ENCODE measurements at regions not wholly inside any gene's neighbourhood (a gene's known extent, or its start where the extent isn't known, plus 50 kb on each side); places are given as distances from the start of the nearest gene placed in this dataset.

DNA sequence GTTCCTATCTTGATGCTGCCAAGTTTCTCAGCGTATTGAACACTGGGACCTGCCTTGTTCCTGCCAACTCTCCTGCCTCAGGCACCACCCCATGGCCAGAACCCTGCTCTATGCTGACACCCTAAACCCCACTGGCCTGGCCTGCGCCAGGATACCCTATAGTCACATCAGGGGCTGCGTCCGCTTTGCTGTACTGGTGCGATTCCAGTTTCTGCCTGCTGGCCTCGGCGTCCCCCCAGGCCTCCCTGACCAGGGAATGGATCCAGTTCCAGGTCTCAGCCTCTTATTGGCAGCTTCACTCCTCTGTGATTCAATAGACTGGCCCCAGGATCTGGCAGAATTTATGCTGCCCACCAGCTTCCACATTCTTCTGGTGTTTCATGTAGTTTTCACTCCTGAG is 55.0 kb downstream of the GPR6 start:
- in situ Hi-C loops (cut with MboI; ENCODE audit: low sequenced_read_pairs) = loop anchor here (10.0 to 25.0 kb wide), 2 partner anchors 328 to 496 kb away; no protein-coding TSS in a partner anchor

DNA sequence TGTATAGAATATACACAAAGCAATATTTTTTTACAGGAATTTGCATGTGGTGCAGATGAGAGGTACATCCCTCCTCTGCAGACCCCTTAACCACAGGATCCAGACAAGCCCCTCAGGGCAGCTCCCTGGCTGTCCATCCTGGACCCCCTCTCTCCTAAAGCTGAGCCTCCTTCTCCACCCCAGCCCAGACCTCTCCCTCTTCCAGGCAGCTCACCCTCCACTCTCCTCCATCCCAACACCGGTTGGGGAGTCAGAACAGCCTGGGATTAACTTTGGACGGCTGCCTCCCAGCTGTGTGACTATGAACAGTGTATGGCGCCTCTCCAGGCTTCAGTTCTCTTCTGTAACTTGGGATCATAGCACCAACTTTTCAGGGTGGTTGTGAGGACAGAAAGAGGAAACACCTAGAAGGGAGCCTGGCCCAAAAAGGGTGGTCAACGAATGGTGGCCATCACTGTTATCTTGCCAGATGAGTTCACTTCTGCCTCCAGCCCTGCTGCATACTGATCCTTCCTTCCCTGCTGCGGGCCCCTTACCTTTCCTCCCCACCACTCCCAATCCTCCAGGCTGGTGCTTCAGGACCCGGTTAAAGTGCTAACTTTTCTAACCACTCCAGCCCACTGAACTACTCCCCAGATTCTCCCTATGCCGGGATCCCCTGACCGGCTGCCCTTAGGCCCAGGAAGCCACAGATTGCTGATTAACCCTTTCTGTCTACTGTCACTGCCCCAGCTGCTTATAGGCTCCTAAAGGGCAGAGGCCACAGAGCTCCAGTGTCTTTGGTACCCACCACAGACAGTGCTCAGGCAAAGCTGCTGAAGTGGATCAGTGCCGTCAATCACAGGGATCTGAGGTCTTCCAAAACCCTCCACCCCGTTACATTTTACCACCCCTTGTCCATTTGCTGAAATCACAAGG is 55.9 kb downstream of the GPR6 start:
- in situ Hi-C loops (cut with MboI; ENCODE audit: low sequenced_read_pairs) = loop anchor here (10.0 to 25.0 kb wide), 2 partner anchors 329 to 497 kb away; no protein-coding TSS in a partner anchor

DNA sequence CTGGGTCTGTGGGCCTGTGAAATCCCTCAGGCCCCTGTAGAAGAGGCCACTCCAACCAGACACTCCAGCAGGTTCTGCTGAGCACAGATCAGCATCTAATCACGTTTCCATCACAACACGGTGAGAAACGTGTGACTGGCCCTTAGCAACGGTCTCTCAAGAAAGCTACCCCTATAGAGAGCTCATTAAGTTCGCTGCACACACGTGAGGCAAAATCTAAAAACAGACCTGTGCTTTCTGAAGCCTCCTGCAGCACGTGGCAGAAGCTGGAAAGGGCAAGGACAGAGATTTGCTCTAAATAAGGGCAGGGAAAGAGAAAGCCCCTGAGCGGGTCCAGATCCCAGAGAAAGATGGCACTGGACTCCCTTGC is 56.5 kb downstream of the GPR6 start:
- in situ Hi-C loops (cut with MboI; ENCODE audit: low sequenced_read_pairs) = loop anchor here (10.0 to 25.0 kb wide), 2 partner anchors 330 to 497 kb away; no protein-coding TSS in a partner anchor

DNA sequence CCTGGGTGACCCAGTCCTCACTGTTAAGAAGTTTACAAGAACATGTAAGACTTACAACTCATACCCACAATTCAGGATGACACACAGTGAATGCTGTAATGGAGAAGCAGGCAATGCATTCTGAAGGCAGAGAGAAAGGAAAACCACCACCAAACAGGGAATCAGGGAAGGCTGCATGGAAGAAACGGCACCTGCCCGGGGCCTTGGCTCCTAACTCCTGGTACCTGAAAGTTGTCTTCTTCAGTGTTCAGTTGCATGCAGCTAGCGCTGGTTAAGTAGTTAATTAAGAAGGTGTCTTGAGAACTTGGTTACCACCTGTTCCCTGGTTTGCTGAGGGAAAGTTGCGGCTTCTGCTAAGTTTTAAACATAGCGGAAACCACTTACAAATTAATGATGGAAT is 57.2 kb downstream of the GPR6 start:
- in situ Hi-C loops (cut with MboI; ENCODE audit: low sequenced_read_pairs) = loop anchor here (10.0 to 25.0 kb wide), 2 partner anchors 331 to 498 kb away; no protein-coding TSS in a partner anchor

DNA sequence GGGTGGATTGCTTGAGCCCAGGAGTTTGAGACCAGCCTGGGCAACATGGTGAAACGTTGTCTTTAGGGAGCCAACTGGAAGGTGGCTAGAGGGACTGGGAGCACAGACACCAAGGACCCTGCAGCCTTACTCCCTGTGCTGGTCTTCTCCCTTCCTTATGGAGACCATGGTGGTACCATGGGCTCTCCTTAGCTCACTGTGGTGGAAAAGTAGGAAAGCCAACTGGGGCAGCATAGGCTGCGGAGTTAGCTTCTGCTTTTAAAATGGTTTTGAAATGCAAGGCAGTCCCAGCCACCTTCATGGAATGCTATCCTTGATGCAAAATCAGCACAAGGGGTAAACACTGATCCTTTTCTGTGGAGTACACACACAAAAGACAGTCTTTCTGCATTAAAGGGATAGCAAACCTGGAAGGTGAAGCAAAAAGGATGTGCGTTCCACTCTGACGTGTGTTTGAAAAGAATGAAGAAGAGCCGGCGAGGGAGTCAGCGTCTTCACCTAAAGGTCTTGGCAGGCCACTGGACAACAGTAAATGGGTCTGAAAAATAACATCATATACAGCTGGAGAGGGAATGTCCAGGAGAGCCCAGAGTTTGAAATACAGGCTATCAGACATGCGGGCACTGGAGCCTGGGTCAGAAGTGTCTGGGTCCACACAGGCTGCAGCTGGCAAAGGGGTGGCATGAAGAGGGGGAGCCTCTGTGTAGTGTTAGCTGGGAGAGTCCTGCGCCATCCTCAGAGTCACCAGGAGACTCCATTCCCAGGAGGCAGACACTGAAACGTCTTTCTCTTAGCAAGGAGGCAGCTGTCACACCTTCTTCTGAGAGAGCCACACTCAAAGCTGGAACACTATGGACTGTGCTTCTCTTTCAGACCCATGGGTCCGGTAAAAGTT is 58.5 kb downstream of the GPR6 start:
- in situ Hi-C loops (cut with MboI; ENCODE audit: low sequenced_read_pairs) = loop anchor here (10.0 to 25.0 kb wide), 2 partner anchors 332 to 499 kb away; no protein-coding TSS in a partner anchor

DNA sequence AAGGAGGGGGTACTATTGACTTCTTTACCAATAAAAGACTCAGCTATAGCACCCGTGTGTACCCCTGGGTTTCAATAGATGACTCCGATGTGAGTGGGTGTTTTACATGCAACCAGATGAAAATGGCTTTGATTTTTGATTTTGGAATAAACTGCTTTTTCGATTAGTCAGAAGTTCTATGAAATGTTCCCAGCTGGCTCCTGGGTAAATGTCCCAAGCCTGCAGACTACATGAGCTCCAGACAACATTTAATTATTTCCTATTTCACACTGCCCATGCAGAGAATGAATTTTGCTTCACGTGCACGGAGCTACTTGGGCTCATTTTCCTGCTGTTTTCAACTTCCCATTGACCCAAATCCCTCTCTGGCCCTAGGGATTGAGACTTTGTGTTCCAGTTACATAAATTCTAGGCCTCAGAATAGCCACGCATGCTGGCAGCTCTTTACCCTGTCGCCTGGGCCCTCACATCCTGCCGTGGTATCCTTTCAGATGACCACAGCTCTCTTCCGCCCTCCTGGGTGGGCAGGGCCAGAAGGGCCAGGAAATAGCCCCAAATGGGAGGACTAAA is 59.7 kb downstream of the GPR6 start:
- in situ Hi-C loops (cut with MboI; ENCODE audit: low sequenced_read_pairs) = loop anchor here (10.0 to 25.0 kb wide), 2 partner anchors 333 to 501 kb away; no protein-coding TSS in a partner anchor

DNA sequence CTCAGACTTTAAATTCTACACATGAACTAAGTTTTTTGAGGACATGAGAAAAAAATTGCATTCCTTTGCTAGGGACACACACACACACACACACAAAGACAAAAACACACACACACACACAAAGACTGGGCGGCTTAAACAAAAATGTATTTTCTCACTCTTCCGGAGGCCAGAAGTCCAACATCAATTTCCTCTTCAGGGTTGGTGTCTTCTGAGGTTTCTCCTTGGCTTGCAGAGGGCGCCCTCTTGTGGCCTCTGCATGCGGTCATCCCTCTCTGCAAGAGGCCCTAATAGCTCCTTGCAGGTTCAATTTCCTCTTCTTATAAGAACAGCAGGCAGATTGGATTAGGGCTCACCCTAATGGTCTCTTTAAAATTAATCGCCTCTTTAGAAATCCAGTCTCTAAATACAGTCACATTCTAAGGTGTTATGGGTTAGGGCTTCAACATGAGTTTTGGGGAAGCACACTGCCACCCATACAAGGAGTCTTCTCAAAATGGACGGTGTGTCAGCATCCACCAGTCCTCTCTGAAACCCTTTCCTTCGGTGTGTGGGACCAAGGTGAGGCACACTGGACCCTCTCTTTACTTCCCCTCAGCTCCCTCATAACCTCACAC is 61.4 kb downstream of the GPR6 start:
- in situ Hi-C loops (cut with MboI; ENCODE audit: low sequenced_read_pairs) = loop anchor here (10.0 to 25.0 kb wide), 2 partner anchors 335 to 502 kb away; no protein-coding TSS in a partner anchor

DNA sequence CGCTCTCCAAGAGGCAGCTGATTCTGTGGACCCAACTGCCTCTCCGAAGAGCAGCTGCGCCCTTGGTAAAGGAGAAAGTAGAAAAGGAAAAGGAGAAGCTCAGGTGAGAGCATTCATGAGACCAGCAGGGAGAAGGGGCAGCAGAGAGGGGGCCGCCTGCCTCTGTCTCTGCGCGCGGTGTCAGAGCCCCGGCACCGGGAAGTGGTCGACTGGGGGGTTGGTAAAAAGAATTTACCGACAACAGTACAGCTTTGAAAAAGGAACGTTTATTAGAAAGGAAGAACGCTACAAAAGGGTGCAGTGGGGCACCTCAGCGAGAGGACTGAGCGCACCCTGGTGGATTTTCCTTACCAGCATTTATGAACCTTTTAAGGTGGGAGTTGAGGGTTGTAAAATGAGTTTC is 61.9 kb downstream of the GPR6 start:
- in situ Hi-C loops (cut with MboI; ENCODE audit: low sequenced_read_pairs) = loop anchor here (10.0 to 25.0 kb wide), 2 partner anchors 335 to 503 kb away; no protein-coding TSS in a partner anchor

DNA sequence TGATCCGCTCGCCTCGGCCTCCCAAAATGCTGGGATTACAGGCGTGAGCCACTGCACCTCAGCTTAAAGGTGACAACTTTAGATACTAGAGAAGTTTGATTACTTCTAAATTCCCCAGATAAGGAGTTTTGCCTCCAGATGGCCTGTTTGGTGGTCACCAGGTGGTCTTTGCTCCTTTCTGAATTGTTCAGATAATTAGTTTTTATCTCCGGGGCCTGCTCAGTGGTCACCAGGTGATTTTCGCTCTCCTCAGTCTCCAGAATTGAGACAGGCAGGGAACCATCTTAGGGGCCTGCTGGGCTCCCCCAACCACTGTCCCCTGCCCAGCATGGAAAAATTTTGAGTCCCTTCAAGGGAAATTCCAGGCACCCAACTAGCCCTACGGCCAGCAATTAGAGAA is 62.6 kb downstream of the GPR6 start:
- in situ Hi-C loops (cut with MboI; ENCODE audit: low sequenced_read_pairs) = loop anchor here (25.0 kb wide), 1 partner anchor 503 kb away; no protein-coding TSS in a partner anchor

DNA sequence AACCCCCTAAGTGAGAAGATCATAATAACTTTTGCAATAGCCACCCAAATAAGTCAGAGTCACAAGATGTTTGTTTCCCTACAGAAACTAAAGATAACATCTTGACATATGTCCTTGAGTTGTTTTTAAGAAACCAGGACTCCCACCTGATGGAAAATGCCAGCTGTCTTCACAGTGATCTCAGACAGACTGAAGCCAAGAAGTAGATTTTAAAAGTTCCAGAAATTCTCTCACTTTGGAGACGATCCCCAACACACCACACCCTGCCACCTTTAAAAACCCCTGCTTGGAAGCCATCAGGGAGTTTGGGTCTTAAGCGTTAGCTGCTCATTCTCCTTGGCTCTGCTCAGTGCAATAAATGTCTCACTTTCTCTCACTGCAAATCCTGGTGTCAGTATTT is 63.0 kb downstream of the GPR6 start:
- in situ Hi-C loops (cut with MboI; ENCODE audit: low sequenced_read_pairs) = loop anchor here (25.0 kb wide), 1 partner anchor 504 kb away; no protein-coding TSS in a partner anchor

DNA sequence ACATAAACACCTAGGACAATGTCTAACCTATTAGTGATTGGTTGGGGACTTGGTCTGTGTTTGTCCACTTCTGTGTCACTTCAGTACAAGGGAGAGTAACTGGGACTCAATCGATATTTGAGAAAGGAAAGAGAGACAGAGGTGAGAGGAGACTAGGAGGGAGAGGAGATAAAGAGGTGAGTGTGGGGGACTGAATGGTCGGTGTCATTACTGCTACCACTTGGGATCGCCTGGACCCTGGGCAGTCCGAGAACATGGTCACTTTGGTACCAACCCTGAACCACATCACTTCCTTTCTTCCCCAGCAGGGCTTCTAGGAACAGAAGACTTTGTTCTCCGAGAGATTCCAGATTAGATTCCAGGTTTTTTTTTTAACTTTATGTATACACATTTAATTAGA is 63.7 kb downstream of the GPR6 start:
- in situ Hi-C loops (cut with MboI; ENCODE audit: low sequenced_read_pairs) = loop anchor here (25.0 kb wide), 1 partner anchor 505 kb away; no protein-coding TSS in a partner anchor

DNA sequence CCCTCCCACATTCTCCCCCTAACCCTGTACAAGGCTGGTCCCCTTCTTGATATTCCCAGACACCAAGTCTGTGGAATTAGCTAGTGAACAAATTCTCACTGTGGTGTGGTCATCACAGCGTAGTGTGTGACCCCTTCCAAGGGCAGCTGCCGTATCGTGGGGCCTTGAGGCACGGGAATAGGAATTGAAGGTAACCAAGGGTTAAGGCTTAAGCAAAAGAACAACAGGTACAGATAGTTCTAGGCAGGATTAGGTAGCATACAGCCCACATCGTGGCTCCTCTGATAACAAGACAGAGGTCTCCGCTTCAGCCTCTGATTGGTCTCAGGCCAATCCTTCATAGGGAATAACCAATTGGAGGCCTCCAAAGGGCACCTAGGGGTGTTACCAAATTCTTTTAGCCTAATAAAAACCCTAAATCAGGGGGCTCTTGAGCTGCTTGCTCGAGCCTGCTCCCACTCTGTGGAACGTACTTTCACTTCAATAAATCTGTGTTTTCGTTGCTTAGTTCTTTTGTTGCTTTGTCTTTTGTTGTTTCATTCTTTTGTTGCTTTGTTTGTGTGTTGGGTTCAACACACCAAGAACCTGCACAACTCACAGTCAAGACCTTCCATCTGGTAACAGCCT is 64.7 kb downstream of the GPR6 start:
- in situ Hi-C loops (cut with MboI; ENCODE audit: low sequenced_read_pairs) = loop anchor here (25.0 kb wide), 1 partner anchor 505 kb away; no protein-coding TSS in a partner anchor

DNA sequence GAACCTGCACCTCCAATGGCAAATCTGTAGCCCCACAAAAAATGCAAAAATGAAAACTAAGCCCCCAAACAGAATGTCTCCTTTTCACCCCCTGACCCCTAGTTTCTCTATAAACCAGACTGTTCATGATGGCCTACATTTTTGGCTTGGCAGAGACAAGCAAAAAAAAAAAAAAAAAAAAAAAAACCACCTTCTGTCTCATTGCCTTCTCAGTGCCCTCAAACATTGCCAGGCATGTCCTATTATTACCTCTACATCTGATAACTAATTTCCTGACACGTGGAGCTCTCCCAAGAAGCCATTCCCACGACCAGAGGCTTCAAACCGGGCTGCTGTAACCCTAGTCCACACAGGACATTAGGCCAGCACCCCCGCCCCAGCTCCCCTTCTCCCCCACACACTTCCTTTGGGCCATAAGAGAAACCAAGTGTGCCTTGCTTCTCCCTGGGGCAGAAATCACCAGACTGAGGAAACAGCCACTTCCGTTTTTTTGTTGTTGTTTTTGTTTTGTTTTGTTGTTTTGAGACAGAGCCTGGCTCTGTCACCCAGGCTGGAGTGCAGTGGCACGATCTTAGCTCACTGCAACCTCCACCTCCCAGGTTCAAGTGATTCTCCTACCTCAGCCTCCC is 65.4 kb downstream of the GPR6 start:
- in situ Hi-C loops (cut with MboI; ENCODE audit: low sequenced_read_pairs) = loop anchor here (25.0 kb wide), 1 partner anchor 506 kb away; no protein-coding TSS in a partner anchor

DNA sequence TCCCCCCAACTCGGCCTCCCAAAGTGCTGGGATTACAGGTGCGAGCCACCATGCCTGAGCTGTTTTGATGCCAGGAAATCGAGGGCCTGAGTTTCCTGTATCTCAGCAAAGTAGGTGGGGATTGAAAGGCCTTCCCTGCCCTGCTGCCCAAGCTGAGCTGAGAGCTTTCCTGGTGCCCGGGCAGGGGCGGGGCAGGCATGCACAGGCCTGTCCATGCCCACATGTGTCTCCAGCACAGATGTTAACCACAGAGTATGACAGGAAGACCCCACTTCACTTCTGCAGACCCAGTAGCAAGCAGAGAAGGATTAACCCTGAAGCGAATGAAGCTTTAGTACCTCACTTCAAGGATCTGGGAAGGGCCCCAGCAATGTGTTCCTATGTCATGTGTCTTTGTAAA is 66.0 kb downstream of the GPR6 start:
- in situ Hi-C loops (cut with MboI; ENCODE audit: low sequenced_read_pairs) = loop anchor here (25.0 kb wide), 1 partner anchor 507 kb away; no protein-coding TSS in a partner anchor

DNA sequence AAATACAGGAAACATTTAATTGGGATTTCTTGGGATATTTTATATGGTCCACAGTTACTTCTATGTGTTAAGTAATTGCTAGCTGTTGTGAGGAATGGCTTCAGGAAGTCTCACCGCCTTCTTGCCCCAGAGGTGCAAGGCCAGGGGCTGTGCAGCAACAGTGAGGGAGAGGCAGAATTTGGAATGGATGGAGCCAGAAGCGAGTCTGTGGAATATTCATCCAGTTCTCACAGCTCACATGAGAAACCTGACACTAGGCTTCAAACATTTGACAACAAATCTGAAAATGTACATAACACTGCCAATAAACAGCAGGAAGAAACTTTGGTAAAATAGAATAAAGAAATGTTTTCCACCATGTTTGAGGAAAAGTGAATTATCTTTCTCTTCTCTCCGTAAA is 66.5 kb downstream of the GPR6 start:
- in situ Hi-C loops (cut with MboI; ENCODE audit: low sequenced_read_pairs) = loop anchor here (25.0 kb wide), 1 partner anchor 507 kb away; no protein-coding TSS in a partner anchor

DNA sequence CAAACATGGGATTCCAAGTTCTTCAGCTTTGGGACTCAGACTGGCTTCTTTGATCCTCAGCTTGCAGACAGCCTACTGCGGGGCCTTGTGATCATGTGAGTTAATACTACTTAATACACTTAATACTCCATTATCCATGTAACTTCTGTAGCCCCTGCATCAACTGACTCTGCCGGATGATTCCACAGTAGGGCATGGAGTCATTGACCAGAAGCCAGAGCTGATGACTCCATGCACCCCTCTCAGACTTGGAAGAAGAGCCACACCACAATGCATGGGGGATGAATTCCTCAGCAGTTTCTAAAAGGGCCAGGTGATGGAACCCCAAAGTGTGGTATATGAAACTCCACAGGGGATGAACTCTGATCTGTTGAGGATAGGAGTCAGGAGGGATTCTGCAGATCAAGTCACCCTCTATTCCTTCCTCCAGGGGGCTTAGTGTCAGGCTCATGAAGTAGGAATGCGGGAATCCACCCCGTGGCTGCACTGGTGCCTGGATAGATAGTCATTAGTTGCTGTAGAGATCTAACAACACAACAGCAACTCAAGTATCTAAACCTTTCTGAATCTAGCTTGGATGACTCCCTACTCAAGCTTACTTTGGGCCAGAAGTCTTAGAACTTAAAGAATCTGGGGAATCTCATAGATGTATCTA is 70.2 kb downstream of the GPR6 start:
- in situ Hi-C loops (cut with MboI; ENCODE audit: low sequenced_read_pairs) = loop anchor here (25.0 kb wide), 1 partner anchor 511 kb away; no protein-coding TSS in a partner anchor

DNA sequence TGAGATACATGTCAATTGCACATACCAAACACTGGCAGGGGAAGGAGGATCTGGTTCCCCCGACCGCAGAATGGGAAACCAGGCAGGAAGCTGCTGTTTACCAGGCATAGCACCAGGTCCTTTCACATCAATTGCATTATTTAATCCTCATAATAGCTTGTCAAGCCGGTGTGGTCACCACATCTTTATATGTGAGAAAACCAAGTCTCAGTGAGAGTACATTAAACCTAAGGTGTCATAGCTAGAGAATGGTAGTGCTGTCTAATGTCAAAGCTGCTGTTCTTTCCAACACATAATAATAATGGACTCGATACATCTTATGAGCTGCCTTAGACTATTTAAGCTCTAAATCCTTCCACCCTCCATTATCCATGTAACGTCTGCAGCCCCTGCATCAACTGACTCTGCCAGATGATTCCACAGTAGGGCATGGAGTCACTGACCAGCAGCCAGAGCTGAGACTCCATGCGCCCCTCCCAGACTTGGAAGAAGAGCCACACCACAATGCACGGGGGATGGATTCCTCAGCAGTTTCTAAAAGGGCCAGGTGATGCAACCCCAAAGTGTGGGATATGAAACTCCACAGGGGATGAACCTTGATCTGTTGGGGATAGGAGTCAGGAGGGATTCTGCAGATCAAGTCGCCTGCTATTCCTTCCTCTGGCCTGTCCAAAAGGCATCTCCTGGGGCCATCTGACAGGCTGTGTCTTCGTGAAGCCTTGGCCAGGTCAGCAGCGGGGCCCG is 71.8 kb downstream of the GPR6 start:
- in situ Hi-C loops (cut with MboI; ENCODE audit: low sequenced_read_pairs) = loop anchor here (25.0 kb wide), 2 partner anchors 337 to 513 kb away; no protein-coding TSS in a partner anchor
